ENCODE measurements at regions not wholly inside any gene's neighbourhood (a gene's known extent, or its start where the extent isn't known, plus 50 kb on each side); places are given as distances from the start of the nearest gene placed in this dataset.

- DNase-seq: no peak
These were observed 405.9 kb downstream of the PLK2 start for GRCh38 chr5:58054018-58054417.

GRCh38 chr5:58048954-58049353, 410.9 kb downstream of the PLK2 start:
- DNase-seq: no peak

- DNase-seq: no peak
These were observed 411.5 kb downstream of the PLK2 start for GRCh38 chr5:58048185-58048925.

GRCh38 chr5:58046371-58046770, 413.5 kb downstream of the PLK2 start:
- no peak for DNase-seq

GRCh38 chr5:58044166-58044565, 415.7 kb downstream of the PLK2 start:
- DNase-seq: no peak

GRCh38 chr5:58043032-58043945, 416.6 kb downstream of the PLK2 start:
- no peak for DNase-seq

- DNase-seq: no peak
These were observed 418.0 kb downstream of the PLK2 start for GRCh38 chr5:58041884-58042283.

GRCh38 chr5:58040846-58041245, 419.0 kb downstream of the PLK2 start:
- no peak for DNase-seq

GRCh38 chr5:58040044-58040443, 419.8 kb downstream of the PLK2 start:
- DNase-seq: no peak

GRCh38 chr5:58037899-58038298, 422.0 kb downstream of the PLK2 start:
- no peak for DNase-seq

- no peak for DNase-seq
These were observed 434.1 kb downstream of the PLK2 start for GRCh38 chr5:58025809-58026208.

- DNase-seq: no peak
These were observed 435.7 kb downstream of the PLK2 start for GRCh38 chr5:58024151-58024550.

GRCh38 chr5:58022055-58022454, 437.8 kb downstream of the PLK2 start:
- no peak for DNase-seq

- DNase-seq: no peak
These were observed 438.4 kb downstream of the PLK2 start for GRCh38 chr5:58021466-58021865.

- no peak for DNase-seq
These were observed 440.3 kb downstream of the PLK2 start for GRCh38 chr5:58019614-58020013.

GRCh38 chr5:58018016-58018415, 441.9 kb downstream of the PLK2 start:
- no peak for DNase-seq

GRCh38 chr5:58016877-58017276, 443.0 kb downstream of the PLK2 start:
- no peak for DNase-seq

- no peak for DNase-seq
These were observed 443.5 kb downstream of the PLK2 start for GRCh38 chr5:58016358-58016757.

GRCh38 chr5:58015175-58015574, 444.7 kb downstream of the PLK2 start:
- no peak for DNase-seq

GRCh38 chr5:58013542-58014258, 446.2 kb downstream of the PLK2 start:
- DNase-seq: no peak

- DNase-seq: no peak
These were observed 447.0 kb downstream of the PLK2 start for GRCh38 chr5:58012801-58013315.

GRCh38 chr5:58012102-58012501, 447.8 kb downstream of the PLK2 start:
- DNase-seq: no peak

- DNase-seq: no peak
These were observed 448.6 kb downstream of the PLK2 start for GRCh38 chr5:58011301-58011700.
